MM.1S (cell line): ENCODE measurements at regions not wholly inside any gene's neighbourhood (a gene's known extent, or its start where the extent isn't known, plus 50 kb on each side); places are given as distances from the start of the nearest gene placed in this dataset.

ENCODE experiments used
- EZH2 ChIP-seq: fragments of 300-600 bp; sonication (generic); optimal IDR thresholded peaks from 2 replicates; pipeline ENCODE3; 2017; ENCODE audit warnings: low read depth, mild to moderate bottlenecking, antibody characterized with exemption, low read length, mixed read lengths
- EZH2phosphoT487 ChIP-seq: fragments of 300-600 bp; sonication (generic); IDR thresholded peaks from 2 replicates; pipeline ENCODE4 v1.6.1; 2018; ENCODE audit warnings: antibody characterized with exemption, low read length
- TF ChIP-seq, protein P1 (sequence below): fragments of 300-600 bp; sonication (generic); IDR thresholded peaks from 2 replicates; pipeline ENCODE4 v1.5.1; 2016; ENCODE audit warnings: antibody characterized with exemption, low read length, mixed read lengths

DNA sequence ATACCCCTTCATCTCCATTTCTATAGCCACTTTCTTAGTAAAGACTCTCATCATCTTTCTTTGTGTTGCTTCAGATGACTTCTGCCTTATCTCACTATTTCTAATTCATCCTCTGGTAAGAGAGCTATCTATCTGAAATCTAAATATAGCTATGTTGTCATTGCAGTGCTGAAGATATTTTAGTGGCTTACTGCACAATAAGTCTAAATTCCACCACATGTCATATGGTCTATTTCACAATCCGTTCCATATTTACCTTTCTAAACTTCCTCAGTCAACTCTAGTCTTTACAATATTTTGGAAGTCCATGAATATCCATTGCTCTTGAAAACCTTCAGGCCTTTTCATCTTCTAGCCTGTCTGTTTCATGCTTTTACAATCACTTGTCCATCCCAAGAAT lies 465.1 kb upstream of the SLC10A2 start:
- TF ChIP-seq, protein P1, sequence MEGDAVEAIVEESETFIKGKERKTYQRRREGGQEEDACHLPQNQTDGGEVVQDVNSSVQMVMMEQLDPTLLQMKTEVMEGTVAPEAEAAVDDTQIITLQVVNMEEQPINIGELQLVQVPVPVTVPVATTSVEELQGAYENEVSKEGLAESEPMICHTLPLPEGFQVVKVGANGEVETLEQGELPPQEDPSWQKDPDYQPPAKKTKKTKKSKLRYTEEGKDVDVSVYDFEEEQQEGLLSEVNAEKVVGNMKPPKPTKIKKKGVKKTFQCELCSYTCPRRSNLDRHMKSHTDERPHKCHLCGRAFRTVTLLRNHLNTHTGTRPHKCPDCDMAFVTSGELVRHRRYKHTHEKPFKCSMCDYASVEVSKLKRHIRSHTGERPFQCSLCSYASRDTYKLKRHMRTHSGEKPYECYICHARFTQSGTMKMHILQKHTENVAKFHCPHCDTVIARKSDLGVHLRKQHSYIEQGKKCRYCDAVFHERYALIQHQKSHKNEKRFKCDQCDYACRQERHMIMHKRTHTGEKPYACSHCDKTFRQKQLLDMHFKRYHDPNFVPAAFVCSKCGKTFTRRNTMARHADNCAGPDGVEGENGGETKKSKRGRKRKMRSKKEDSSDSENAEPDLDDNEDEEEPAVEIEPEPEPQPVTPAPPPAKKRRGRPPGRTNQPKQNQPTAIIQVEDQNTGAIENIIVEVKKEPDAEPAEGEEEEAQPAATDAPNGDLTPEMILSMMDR = no peak
- TF ChIP-seq EZH2 (no peak), EZH2phosphoT487 (no peak)
